Right cardiac atrium (tissue), 5 donors: ENCODE measurements at regions not wholly inside any gene's neighbourhood (a gene's known extent, or its start where the extent isn't known, plus 50 kb on each side); places are given as distances from the start of the nearest gene placed in this dataset.
A peak's percentile ranks its signal among the peaks of the same experiment; 100 is the strongest.

Experiments used
- ATAC-seq, 2 donors: fragments of 200-7000 bp; cut with Tn5 transposase; one replicate each; pipeline versions ENCODE4 v1.8.0 to v1.9.1; 2020; ENCODE audit warnings: moderate library complexity in 2 of 2, mild to moderate bottlenecking in 1 of 2
- DNase-seq, 3 donors: peaks; one replicate each; pipeline ENCODE4 v3.0.0-alpha.2; 2020
- H3K27ac ChIP-seq: one replicate; pipeline ENCODE4 v1.5.1; 2013; ENCODE audit warnings: mild to moderate bottlenecking, low read length, control low read depth, moderate library complexity
- H3K27me3 ChIP-seq: one replicate; pipeline ENCODE4 v1.6.1; 2013; ENCODE audit not compliant: control insufficient read depth, insufficient read depth
- H3K4me1 ChIP-seq: one replicate; pipeline ENCODE4 v1.6.1; 2013; ENCODE audit warnings: low read length; ENCODE audit not compliant: control insufficient read depth, insufficient read depth
- H3K4me3 ChIP-seq: one replicate; pipeline ENCODE4 v1.5.1; 2013; ENCODE audit warnings: low read length, control low read depth
- H3K9me3 ChIP-seq: one replicate; pipeline ENCODE4 v1.6.1; 2013; ENCODE audit warnings: low read length; ENCODE audit not compliant: control insufficient read depth
- WGBS: extraction: QIAGEN DNeasy Blood & Tissue Kit; methylation state at CpG from one replicate; pipeline ENCODE4 v1.1.7; 2013; 5-methylcytosine and 5-hydroxymethylcytosine counted together
- intact Hi-C, 4 donors: fragments of 100-400 bp; cut with DNase I; formaldehyde crosslinking; loops; one replicate each; pipeline versions ENCODE4 v1.11.0 to v1.14.0; 2022 to 2023
- donor health status: healthy with polysubstance abuse.
- donor health status: DM: no; HTN: yes; CAD: no.
- donor health status: DM: no; HTN: no; CAD: no.
- donor health status: DM: no; HTN: yes; CAD: no; lungs with severe emphysema.
- donor health status: DM: yes; HTN: yes; CAD: no.

- H3K4me3 ChIP-seq: no peak overlapping the region
- WGBS: 38% methylated on average over 13 of the region's 13 CpGs
- H3K27ac ChIP-seq: peak overlapping the region; percentile 18
Observed at GRCh38 chr17:77465358-77466041, 324.7 kb downstream of the SEC14L1 start.

DNA sequence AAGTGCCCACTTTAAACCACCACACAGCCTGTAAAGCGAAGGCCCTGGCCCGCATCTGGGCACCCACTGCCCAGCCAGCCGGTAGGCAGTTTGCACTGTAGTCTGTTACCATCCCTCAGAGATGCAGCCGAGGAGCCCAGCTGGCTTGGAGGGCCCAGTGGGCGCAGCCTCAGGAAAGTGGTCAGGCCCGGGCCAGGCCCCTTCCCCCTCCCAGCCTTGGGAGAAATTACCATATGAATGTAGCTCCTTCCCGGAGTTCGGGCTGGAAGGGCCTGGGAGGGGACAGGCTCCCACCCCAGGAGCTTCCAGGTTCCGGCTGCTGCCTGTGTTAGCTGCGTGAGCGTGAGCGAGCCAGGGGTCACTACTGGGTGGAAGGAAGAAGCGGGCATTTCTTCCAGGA is 325.4 kb downstream of the SEC14L1 start:
- intact Hi-C loops: no loop called here
- ATAC-seq: peak in 1 of 2 donors; percentile 27
- peak overlapping the region; percentile 2 for H3K27ac ChIP-seq
- peaks cover 16% of the 10 kb centered on the region for H3K4me1 ChIP-seq
- WGBS: 60% methylated on average over 13 of the region's 13 CpGs
- no peaks in the 10 kb centered on the region for H3K27me3 ChIP-seq
- no peak overlapping the region for H3K4me3 ChIP-seq
- H3K9me3 ChIP-seq: no peaks in the 10 kb centered on the region
- peak in 2 of 3 donors; percentile 23 to 57 for DNase-seq

More at GRCh38 chr17:77465358-77466041, 324.7 kb downstream of the SEC14L1 start:
- DNase-seq (peak in 2 of 3 donors; percentile 67 to 82), ATAC-seq (peak; percentile 71 to 88)
- H3K27me3 ChIP-seq: no peaks in the 10 kb centered on the region
- intact Hi-C loops: no loop called here
- H3K9me3 ChIP-seq: no peaks in the 10 kb centered on the region
- peaks cover 11% of the 10 kb centered on the region for H3K4me1 ChIP-seq

GRCh38 chr17:77466596-77467223 is 325.9 kb downstream of the SEC14L1 start:
- ATAC-seq (no peak), DNase-seq (peak in 1 of 3 donors; percentile 44)
- intact Hi-C loops: no loop called here
- no peaks in the 10 kb centered on the region for H3K27me3 ChIP-seq
- H3K4me1 ChIP-seq: peaks cover 20% of the 10 kb centered on the region
- no peak overlapping the region for H3K4me3 ChIP-seq
- H3K27ac ChIP-seq: peak overlapping the region; percentile 2
- H3K9me3 ChIP-seq: no peaks in the 10 kb centered on the region
- WGBS: 83% methylated on average over 24 of the region's 24 CpGs

GRCh38 chr17:77467521-77467920 is 326.8 kb downstream of the SEC14L1 start:
- intact Hi-C loops: no loop called here
- peak in 1 of 3 donors; percentile 40 for DNase-seq
- WGBS: 64% methylated on average over 25 of the region's 25 CpGs
- Histone ChIP-seq H3K27me3 (no peaks in the 10 kb centered on the region), H3K4me1 (peaks cover 28% of the 10 kb centered on the region), H3K27ac (no peak overlapping the region), H3K9me3 (no peaks in the 10 kb centered on the region), H3K4me3 (no peak overlapping the region)
- no peak for ATAC-seq

- no peak overlapping the region for H3K4me3 ChIP-seq
- 83% methylated on average over 7 of the region's 7 CpGs for WGBS
- H3K27ac ChIP-seq: no peak overlapping the region
- peaks cover 32% of the 10 kb centered on the region for H3K4me1 ChIP-seq
- peak; percentile 10 to 47 (median 18) for DNase-seq
- no peaks in the 10 kb centered on the region for H3K27me3 ChIP-seq
- no peak for ATAC-seq
- no peaks in the 10 kb centered on the region for H3K9me3 ChIP-seq
- intact Hi-C loops: no loop called here
Observed at GRCh38 chr17:77468897-77469296, 328.1 kb downstream of the SEC14L1 start.

DNA sequence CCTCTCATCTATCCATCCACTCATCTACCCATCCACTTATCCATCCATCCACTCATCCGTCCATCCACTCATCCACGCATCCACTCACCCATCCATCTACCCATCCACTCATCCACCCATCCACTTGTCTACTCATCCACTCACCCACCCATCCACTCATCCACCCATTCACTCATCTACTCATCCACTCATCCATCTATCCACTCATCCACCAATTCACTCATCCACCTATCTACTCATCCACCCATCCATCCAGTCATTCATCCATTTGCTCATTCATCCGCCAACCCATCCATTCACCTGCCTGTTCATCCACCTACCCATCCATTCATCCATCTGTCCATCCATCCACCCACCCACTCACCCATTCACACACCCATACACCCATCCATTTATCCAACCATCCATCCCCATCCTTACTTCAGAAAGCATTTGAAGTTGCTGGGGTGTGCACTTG is 329.6 kb downstream of the SEC14L1 start:
- peaks cover 38% of the 10 kb centered on the region for H3K4me1 ChIP-seq
- ATAC-seq: no peak
- peak in 1 of 3 donors; percentile 26 for DNase-seq
- H3K4me3 ChIP-seq: no peak overlapping the region
- no peaks in the 10 kb centered on the region for H3K9me3 ChIP-seq
- no peaks in the 10 kb centered on the region for H3K27me3 ChIP-seq
- no peak overlapping the region for H3K27ac ChIP-seq
- 95% methylated on average over 3 of the region's 3 CpGs for WGBS
- intact Hi-C loops: no loop called here

GRCh38 chr17:77470800-77471733 is 330.3 kb downstream of the SEC14L1 start:
- H3K27me3 ChIP-seq: no peaks in the 10 kb centered on the region
- ATAC-seq (peak; percentile 83 to 92), DNase-seq (peak; percentile 78 to 90 (median 90))
- peak overlapping the region; percentile 83 for H3K27ac ChIP-seq
- peaks cover 44% of the 10 kb centered on the region for H3K4me1 ChIP-seq
- no peak overlapping the region for H3K4me3 ChIP-seq
- intact Hi-C loops: no loop called here
- no peaks in the 10 kb centered on the region for H3K9me3 ChIP-seq
- WGBS: 49% methylated on average over 9 of the region's 9 CpGs

DNA sequence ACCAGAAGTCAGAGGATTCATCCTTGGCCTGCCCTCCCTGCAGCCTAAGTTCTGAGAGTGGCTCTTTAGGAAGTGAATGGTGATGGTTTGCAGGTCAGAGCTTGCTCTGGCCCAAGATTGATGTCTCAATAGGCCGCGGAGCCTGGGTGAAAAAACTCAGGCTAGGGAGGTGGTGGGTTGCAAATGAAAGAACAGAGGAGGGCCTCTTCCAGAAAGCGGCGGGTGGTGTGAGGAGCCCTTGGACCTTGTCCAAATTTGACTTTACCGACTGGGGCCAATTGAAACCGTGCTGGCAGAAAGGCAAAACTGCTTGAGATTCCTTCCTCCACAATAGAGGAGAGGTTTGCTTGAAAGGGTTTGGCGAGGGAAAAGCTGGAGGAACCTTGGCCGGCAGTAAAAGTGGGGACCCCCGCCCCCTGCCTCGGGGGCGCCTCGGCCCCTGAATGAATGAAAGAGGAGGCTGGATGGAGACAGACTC is 331.3 kb downstream of the SEC14L1 start:
- Histone ChIP-seq H3K27me3 (no peaks in the 10 kb centered on the region), H3K27ac (peak overlapping the region; percentile 83), H3K9me3 (no peaks in the 10 kb centered on the region), H3K4me1 (peaks cover 51% of the 10 kb centered on the region), H3K4me3 (no peak overlapping the region)
- DNase-seq (peak in 2 of 3 donors; percentile 60 to 72), ATAC-seq (peak; percentile 49 to 59)
- WGBS: 8% methylated on average over 12 of the region's 12 CpGs
- intact Hi-C loops: no loop called here

GRCh38 chr17:77472468-77473310 is 331.9 kb downstream of the SEC14L1 start:
- Histone ChIP-seq H3K27ac (peak overlapping the region; percentile 83), H3K27me3 (no peaks in the 10 kb centered on the region), H3K9me3 (no peaks in the 10 kb centered on the region), H3K4me3 (no peak overlapping the region), H3K4me1 (peaks cover 56% of the 10 kb centered on the region)
- no peak for ATAC-seq
- 23% methylated on average over 10 of the region's 10 CpGs for WGBS
- intact Hi-C loops: no loop called here
- peak in 1 of 3 donors; percentile 20 for DNase-seq

DNA sequence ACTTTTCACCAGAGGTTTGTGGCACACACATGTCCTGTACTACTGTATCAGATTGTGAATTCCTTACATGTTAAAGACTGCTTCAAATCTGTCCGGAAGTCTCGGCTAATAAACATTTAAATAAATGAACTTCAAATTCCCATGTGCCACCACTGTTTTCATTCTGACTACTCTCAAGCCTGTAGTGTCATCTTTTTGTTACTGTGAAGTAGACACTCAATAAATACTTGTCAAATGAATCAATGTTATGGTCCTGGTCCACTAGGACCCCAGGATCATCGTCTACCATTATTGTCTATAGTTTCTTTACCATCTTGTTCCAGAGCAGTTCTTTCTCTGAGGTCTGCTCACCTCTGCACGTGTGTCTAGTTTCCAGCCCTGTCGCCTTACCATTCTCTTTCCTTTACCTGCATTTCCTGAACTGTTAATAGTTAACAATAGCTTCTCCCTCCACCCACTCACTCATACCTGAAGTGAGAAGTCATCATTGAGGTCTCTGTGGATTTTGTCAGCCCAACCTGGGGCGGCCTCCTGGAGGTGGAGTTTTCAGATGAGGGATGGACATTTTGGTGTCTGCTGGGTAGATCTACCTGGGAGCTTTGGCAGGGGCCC is 333.0 kb downstream of the SEC14L1 start:
- Histone ChIP-seq H3K27me3 (no peaks in the 10 kb centered on the region), H3K27ac (no peak overlapping the region), H3K4me1 (peaks cover 58% of the 10 kb centered on the region), H3K4me3 (no peak overlapping the region), H3K9me3 (no peaks in the 10 kb centered on the region)
- no peak for DNase-seq
- intact Hi-C loops: no loop called here
- WGBS: 87% methylated on average over 6 of the region's 6 CpGs
- ATAC-seq: no peak
